HepG2 (cell line): ENCODE measurements at regions not wholly inside any gene's neighbourhood (a gene's known extent, or its start where the extent isn't known, plus 50 kb on each side); places are given as distances from the start of the nearest gene placed in this dataset.
A peak's percentile ranks its signal among the peaks of the same experiment; 100 is the strongest.

ENCODE experiments used
- ARNTL ChIP-seq: sonication (generic); formaldehyde crosslinking; IDR thresholded peaks from 2 replicates; pipeline ENCODE4 v1.4.0; 2020; ENCODE audit warnings: mild to moderate bottlenecking, missing genetic modification reagents
- CEBPB ChIP-seq: IDR thresholded peaks from 2 replicates; pipeline ENCODE4 v1.6.1; 2011; ENCODE audit warnings: low read depth, low read length, improper control_type of control experiment, borderline replicate concordance
- CREB3 ChIP-seq: sonication (generic); formaldehyde crosslinking; IDR thresholded peaks from 2 replicates; pipeline ENCODE4 v1.5.0; 2020; ENCODE audit warnings: missing genetic modification reagents
- GATAD2A ChIP-seq: IDR thresholded peaks from 2 replicates; pipeline ENCODE4 v1.6.1; 2016
- HOXA3 ChIP-seq: sonication (generic); formaldehyde crosslinking; IDR thresholded peaks from 2 replicates; pipeline ENCODE4 v1.5.0; 2020; ENCODE audit warnings: missing genetic modification reagents
- HOXA5 ChIP-seq: sonication (generic); formaldehyde crosslinking; IDR thresholded peaks from 2 replicates; pipeline ENCODE4 v1.4.0; 2020; ENCODE audit warnings: missing genetic modification reagents
- MEF2D ChIP-seq: sonication (generic); formaldehyde crosslinking; IDR thresholded peaks from 2 replicates; pipeline ENCODE4 v1.5.1; 2020; ENCODE audit warnings: mild to moderate bottlenecking, missing genetic modification reagents
- NFE2L2 ChIP-seq: fragments of 150-350 bp; IDR thresholded peaks from 2 replicates; pipeline ENCODE4 v1.6.1; 2014; ENCODE audit warnings: low read length
- PAXIP1 ChIP-seq: sonication (generic); formaldehyde crosslinking; conservative IDR thresholded peaks from 2 replicates; pipeline ENCODE4 v1.4.0; 2020; ENCODE audit warnings: mild to moderate bottlenecking, missing genetic modification reagents, moderate library complexity
- PLSCR1 ChIP-seq: sonication (generic); formaldehyde crosslinking; IDR thresholded peaks from 2 replicates; pipeline ENCODE4 v1.5.0; 2020; ENCODE audit warnings: missing genetic modification reagents, mild to moderate bottlenecking, borderline replicate concordance
- STAG1 ChIP-seq: sonication (generic); formaldehyde crosslinking; IDR thresholded peaks from 2 replicates; pipeline ENCODE4 v1.4.0; 2020; ENCODE audit warnings: missing genetic modification reagents
- TCF12 ChIP-seq, 2 experiments: fragments of 450-650 bp in 1 of 2; sonication (generic) in 1 of 2; formaldehyde crosslinking in 1 of 2; IDR thresholded peaks; 2 replicates each; pipeline versions ENCODE4 v1.6.1 to v1.8.0; 2017 to 2022; ENCODE audit warnings: antibody characterized with exemption in 1 of 2, mild to moderate bottlenecking in 1 of 2, missing genetic modification reagents in 1 of 2, moderate library complexity in 1 of 2
- TMF1 ChIP-seq: sonication (generic); formaldehyde crosslinking; IDR thresholded peaks from 2 replicates; pipeline ENCODE4 v1.8.1; 2022; ENCODE audit warnings: low read depth, missing genetic modification reagents
- USF2 ChIP-seq, 2 experiments: sonication (generic) in 1 of 2; formaldehyde crosslinking in 1 of 2; IDR thresholded peaks; 2 replicates each; pipeline versions ENCODE4 v1.5.1 to v1.6.1; 2011 to 2020; ENCODE audit warnings: borderline replicate concordance in 1 of 2, low read depth in 1 of 2, low read length in 1 of 2, mild to moderate bottlenecking in 1 of 2, missing genetic modification reagents in 1 of 2, moderate library complexity in 1 of 2
- XBP1 ChIP-seq: sonication (generic); formaldehyde crosslinking; IDR thresholded peaks from 2 replicates; pipeline ENCODE4 v1.5.0; 2020; ENCODE audit warnings: missing genetic modification reagents
- ZBTB20 ChIP-seq: sonication (generic); formaldehyde crosslinking; IDR thresholded peaks from 2 replicates; pipeline ENCODE4 v1.8.1; 2023; ENCODE audit warnings: missing genetic modification reagents, low read depth, mild to moderate bottlenecking, borderline replicate concordance
- ZBTB21 ChIP-seq: sonication (generic); formaldehyde crosslinking; IDR thresholded peaks from 2 replicates; pipeline ENCODE4 v1.4.0; 2020; ENCODE audit warnings: missing genetic modification reagents
- ZBTB42 ChIP-seq: sonication (generic); formaldehyde crosslinking; IDR thresholded peaks from 2 replicates; pipeline ENCODE4 v1.5.0; 2020; ENCODE audit warnings: mild to moderate bottlenecking, missing genetic modification reagents
- ZNF124 ChIP-seq: sonication (generic); formaldehyde crosslinking; IDR thresholded peaks from 2 replicates; pipeline ENCODE4 v1.4.0; 2020; ENCODE audit warnings: missing genetic modification reagents
- ZNF34 ChIP-seq: sonication (generic); formaldehyde crosslinking; IDR thresholded peaks from 2 replicates; pipeline ENCODE4 v1.4.0; 2020; ENCODE audit warnings: mild to moderate bottlenecking, missing genetic modification reagents, borderline replicate concordance
- ZNF441 ChIP-seq: sonication (generic); formaldehyde crosslinking; IDR thresholded peaks from 2 replicates; pipeline ENCODE4 v1.7.0; 2021; ENCODE audit warnings: missing genetic modification reagents, borderline replicate concordance
- ZNF674 ChIP-seq: sonication (generic); formaldehyde crosslinking; IDR thresholded peaks from 2 replicates; pipeline ENCODE4 v1.5.0; 2020; ENCODE audit warnings: low read depth, mild to moderate bottlenecking, missing genetic modification reagents
- ZNF768 ChIP-seq: sonication (generic); formaldehyde crosslinking; IDR thresholded peaks from 2 replicates; pipeline ENCODE4 v1.4.0; 2020; ENCODE audit warnings: missing genetic modification reagents

GRCh38 chr4:123893011-123893981 is 496.7 kb downstream of the SPRY1 start (continued):
- no peak for TF ChIP-seq ZNF768
- no peak for TF ChIP-seq CEBPB
- no peak for TF ChIP-seq ZNF124 (CRISPR knock-in tag)
- no peak for TF ChIP-seq ZBTB42
- no peak for TF ChIP-seq XBP1 (CRISPR knock-in tag)
- no peak for TF ChIP-seq TCF12 (IDR thresholded peaks at IDR 0.05)
- TF ChIP-seq TCF12 (CRISPR knock-in tag; IDR thresholded peaks at IDR 0.05), result no peak
- no peak for TF ChIP-seq ARNTL
- no peak for TF ChIP-seq ZNF441
- TF ChIP-seq ZBTB20, result no peak
- no peak for TF ChIP-seq ZBTB21 (CRISPR knock-in tag)
- no peak for TF ChIP-seq HOXA3 (CRISPR knock-in tag)
- no peak for TF ChIP-seq ZNF34 (CRISPR knock-in tag)
- TF ChIP-seq ZNF674 (CRISPR knock-in tag), result no peak
- no peak for TF ChIP-seq CREB3 (CRISPR knock-in tag)
- TF ChIP-seq GATAD2A (CRISPR knock-in tag), result 0 out of 2 replicates have a peak, but pooled peaks have one; percentile 30
- peak; percentile 81 for TF ChIP-seq PAXIP1 (CRISPR knock-in tag)
- 0 out of 2 replicates have a peak, but pooled peaks have one; percentile 29 for TF ChIP-seq MEF2D (CRISPR knock-in tag)
- no peak for TF ChIP-seq NFE2L2
- no peak for TF ChIP-seq TMF1 (CRISPR knock-in tag)
- no peak for TF ChIP-seq HOXA5
- no peak for TF ChIP-seq USF2 (IDR thresholded peaks at IDR 0.05; ENCODE audit: low read depth, low read length)
- TF ChIP-seq USF2 (CRISPR knock-in tag; IDR thresholded peaks at IDR 0.05; ENCODE audit: borderline replicate concordance), result no peak
- TF ChIP-seq STAG1 (CRISPR knock-in tag), result no peak; the same call in 1 of the 2 replicates
- no peak for TF ChIP-seq PLSCR1 (CRISPR knock-in tag)
